ENCODE measurements at regions not wholly inside any gene's neighbourhood (a gene's known extent, or its start where the extent isn't known, plus 50 kb on each side); places are given as distances from the start of the nearest gene placed in this dataset.

- Histone ChIP-seq H3K27me3 (ENCODE audit: control insufficient read depth, insufficient read depth, low read length) (no peaks in the 10 kb centered on the region), H3K4me3 (ENCODE audit: low read depth, low read length) (no peak overlapping the region), H3K9me3 (ENCODE audit: control insufficient read depth, low read length) (no peaks in the 10 kb centered on the region), H3K4me1 (no peaks in the 10 kb centered on the region), H2AFZ (no peak overlapping the region), H3K27ac (no peak overlapping the region), H3K9ac (no peak overlapping the region), H3K4me2 (ENCODE audit: low read length) (no peak overlapping the region), H3K79me2 (no peaks in the 10 kb centered on the region), H3K36me3 (ENCODE audit: control insufficient read depth, insufficient read depth, low read length) (no peaks in the 10 kb centered on the region)
- no peak for TF ChIP-seq CTCF (IDR thresholded peaks at IDR 0.05)
Measured at GRCh38 chr5:89546657-89547056, 663.7 kb upstream of the MEF2C start.

DNA sequence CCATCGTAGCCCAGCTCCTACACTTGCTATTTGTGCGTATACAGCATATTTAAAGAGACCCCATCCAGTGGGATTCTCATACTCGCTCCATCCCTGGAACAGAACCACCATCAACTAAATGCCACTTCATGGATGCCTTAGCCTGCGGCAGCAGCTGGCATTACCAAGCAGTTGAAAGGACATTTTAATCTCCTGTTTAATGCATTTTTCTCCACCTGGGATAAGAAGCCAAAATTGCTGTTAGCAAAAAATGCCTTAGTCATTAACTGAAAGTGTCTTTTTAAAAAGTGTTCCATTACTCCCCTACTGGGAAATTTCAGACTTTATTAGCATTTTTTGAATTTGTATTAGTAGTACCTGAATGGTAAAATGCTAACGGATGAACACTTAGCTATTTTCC lies 662.6 kb upstream of the MEF2C start:
- Histone ChIP-seq H3K36me3 (ENCODE audit: control insufficient read depth, insufficient read depth, low read length) (no peaks in the 10 kb centered on the region), H2AFZ (no peak overlapping the region), H3K79me2 (no peaks in the 10 kb centered on the region), H3K4me2 (ENCODE audit: low read length) (no peak overlapping the region), H3K9ac (no peak overlapping the region), H3K4me1 (no peaks in the 10 kb centered on the region), H3K27ac (no peak overlapping the region), H3K9me3 (ENCODE audit: control insufficient read depth, low read length) (no peaks in the 10 kb centered on the region), H3K4me3 (ENCODE audit: low read depth, low read length) (no peak overlapping the region), H3K27me3 (ENCODE audit: control insufficient read depth, insufficient read depth, low read length) (no peaks in the 10 kb centered on the region)
- no peak for TF ChIP-seq CTCF (IDR thresholded peaks at IDR 0.05)

- Histone ChIP-seq H2AFZ (no peak overlapping the region), H3K4me1 (no peaks in the 10 kb centered on the region), H3K27me3 (ENCODE audit: control insufficient read depth, insufficient read depth, low read length) (no peaks in the 10 kb centered on the region), H3K4me2 (ENCODE audit: low read length) (no peak overlapping the region), H3K36me3 (ENCODE audit: control insufficient read depth, insufficient read depth, low read length) (no peaks in the 10 kb centered on the region), H3K79me2 (no peaks in the 10 kb centered on the region), H3K9ac (no peak overlapping the region), H3K4me3 (ENCODE audit: low read depth, low read length) (no peak overlapping the region), H3K27ac (no peak overlapping the region), H3K9me3 (ENCODE audit: control insufficient read depth, low read length) (no peaks in the 10 kb centered on the region)
- no peak for TF ChIP-seq CTCF (IDR thresholded peaks at IDR 0.05)
Measured at GRCh38 chr5:89545076-89545475, 662.1 kb upstream of the MEF2C start.

GRCh38 chr5:89542736-89543135 lies 659.8 kb upstream of the MEF2C start:
- H3K4me3 ChIP-seq (ENCODE audit: low read depth, low read length), result no peak overlapping the region
- no peaks in the 10 kb centered on the region for H3K4me1 ChIP-seq
- no peak overlapping the region for H3K4me2 ChIP-seq (ENCODE audit: low read length)
- H3K9ac ChIP-seq, result no peak overlapping the region
- no peak overlapping the region for H2AFZ ChIP-seq
- H3K79me2 ChIP-seq, result no peaks in the 10 kb centered on the region
- H3K27ac ChIP-seq, result no peak overlapping the region
- H3K36me3 ChIP-seq (ENCODE audit: control insufficient read depth, insufficient read depth, low read length), result no peaks in the 10 kb centered on the region
- TF ChIP-seq CTCF (IDR thresholded peaks at IDR 0.05), result no peak
- no peaks in the 10 kb centered on the region for H3K9me3 ChIP-seq (ENCODE audit: control insufficient read depth, low read length)
- H3K27me3 ChIP-seq (ENCODE audit: control insufficient read depth, insufficient read depth, low read length), result no peaks in the 10 kb centered on the region

GRCh38 chr5:89537800-89538199 lies 654.8 kb upstream of the MEF2C start:
- H3K27me3 ChIP-seq (ENCODE audit: control insufficient read depth, insufficient read depth, low read length), result no peaks in the 10 kb centered on the region
- H3K9me3 ChIP-seq (ENCODE audit: control insufficient read depth, low read length), result no peaks in the 10 kb centered on the region
- no peak overlapping the region for H3K4me2 ChIP-seq (ENCODE audit: low read length)
- no peak overlapping the region for H3K4me3 ChIP-seq (ENCODE audit: low read depth, low read length)
- H3K79me2 ChIP-seq, result no peaks in the 10 kb centered on the region
- TF ChIP-seq CTCF (IDR thresholded peaks at IDR 0.05), result no peak
- no peak overlapping the region for H3K9ac ChIP-seq
- no peaks in the 10 kb centered on the region for H3K36me3 ChIP-seq (ENCODE audit: control insufficient read depth, insufficient read depth, low read length)
- H3K27ac ChIP-seq, result no peak overlapping the region
- H3K4me1 ChIP-seq, result no peaks in the 10 kb centered on the region
- H2AFZ ChIP-seq, result no peak overlapping the region

All from parathyroid adenoma (tissue), 2 donors.